ENCODE measurements at regions not wholly inside any gene's neighbourhood (a gene's known extent, or its start where the extent isn't known, plus 50 kb on each side); places are given as distances from the start of the nearest gene placed in this dataset.

DNA sequence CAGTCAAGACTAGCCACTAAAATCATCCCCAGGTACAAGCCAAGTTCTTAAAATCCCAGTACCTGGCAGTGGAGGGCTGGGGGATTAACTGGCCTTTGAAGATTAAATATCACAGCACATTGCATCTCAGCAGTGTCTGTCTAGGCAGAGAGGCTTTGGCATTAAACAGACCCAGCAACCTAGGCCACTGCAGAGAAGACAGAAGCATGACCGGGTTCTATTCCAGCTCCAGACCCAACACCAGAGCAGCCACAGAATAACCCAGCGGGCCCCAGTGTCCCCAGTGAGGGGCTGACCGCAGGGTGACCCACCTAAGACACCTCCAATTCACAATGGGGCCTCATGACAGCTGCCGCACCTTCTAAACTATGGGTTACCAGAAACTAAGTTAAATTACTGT is 88.2 kb downstream of the SHANK2 start:
- Histone ChIP-seq H3K27ac (ENCODE audit: low read depth) (no peak overlapping the region), H3K27me3 (ENCODE audit: insufficient read depth) (no peaks in the 10 kb centered on the region), H3K4me3 (no peak overlapping the region), H3K4me2 (no peak overlapping the region), H2AFZ (no peak overlapping the region), H3K9me2 (ENCODE audit: insufficient read depth) (no peaks in the 10 kb centered on the region), H4K20me1 (replicated peaks; ENCODE audit: insufficient read depth) (no peaks in the 10 kb centered on the region; the same call in 1 of the 2 replicates), H3K79me2 (replicated peaks; ENCODE audit: insufficient read depth) (peaks cover 43% of the 10 kb centered on the region), H3K4me1 (ENCODE audit: insufficient read depth) (no peaks in the 10 kb centered on the region; the same call in 1 of the 2 replicates), H3F3A (replicated peaks; ENCODE audit: low read depth) (no peaks in the 10 kb centered on the region), H3K36me3 (ENCODE audit: insufficient read depth) (no peaks in the 10 kb centered on the region)
- Mint-ChIP-seq H3K27me3 (ENCODE audit: insufficient read depth, low read depth, poor library complexity) (peaks cover 9% of the 10 kb centered on the region), H3K36me3 (ENCODE audit: low read depth) (peaks cover 43% of the 10 kb centered on the region), H3K4me1 (peaks cover 11% of the 10 kb centered on the region), H3K4me3 (no peak overlapping the region), H3K9me3 (peaks cover 8% of the 10 kb centered on the region; the same call in 2 of the 3 replicates), H3K27ac (no peak overlapping the region)
- DNase-seq (ENCODE audit: low spot score) (no peak), ATAC-seq (no peak)
- TF ChIP-seq POLR2AphosphoS5 (IDR thresholded peaks at IDR 0.05; ENCODE audit: low read depth), result no peak
- TF ChIP-seq CREB1 (CRISPR knock-in tag; IDR thresholded peaks at IDR 0.05; ENCODE audit: low read depth), result no peak
- TF ChIP-seq, protein P1, sequence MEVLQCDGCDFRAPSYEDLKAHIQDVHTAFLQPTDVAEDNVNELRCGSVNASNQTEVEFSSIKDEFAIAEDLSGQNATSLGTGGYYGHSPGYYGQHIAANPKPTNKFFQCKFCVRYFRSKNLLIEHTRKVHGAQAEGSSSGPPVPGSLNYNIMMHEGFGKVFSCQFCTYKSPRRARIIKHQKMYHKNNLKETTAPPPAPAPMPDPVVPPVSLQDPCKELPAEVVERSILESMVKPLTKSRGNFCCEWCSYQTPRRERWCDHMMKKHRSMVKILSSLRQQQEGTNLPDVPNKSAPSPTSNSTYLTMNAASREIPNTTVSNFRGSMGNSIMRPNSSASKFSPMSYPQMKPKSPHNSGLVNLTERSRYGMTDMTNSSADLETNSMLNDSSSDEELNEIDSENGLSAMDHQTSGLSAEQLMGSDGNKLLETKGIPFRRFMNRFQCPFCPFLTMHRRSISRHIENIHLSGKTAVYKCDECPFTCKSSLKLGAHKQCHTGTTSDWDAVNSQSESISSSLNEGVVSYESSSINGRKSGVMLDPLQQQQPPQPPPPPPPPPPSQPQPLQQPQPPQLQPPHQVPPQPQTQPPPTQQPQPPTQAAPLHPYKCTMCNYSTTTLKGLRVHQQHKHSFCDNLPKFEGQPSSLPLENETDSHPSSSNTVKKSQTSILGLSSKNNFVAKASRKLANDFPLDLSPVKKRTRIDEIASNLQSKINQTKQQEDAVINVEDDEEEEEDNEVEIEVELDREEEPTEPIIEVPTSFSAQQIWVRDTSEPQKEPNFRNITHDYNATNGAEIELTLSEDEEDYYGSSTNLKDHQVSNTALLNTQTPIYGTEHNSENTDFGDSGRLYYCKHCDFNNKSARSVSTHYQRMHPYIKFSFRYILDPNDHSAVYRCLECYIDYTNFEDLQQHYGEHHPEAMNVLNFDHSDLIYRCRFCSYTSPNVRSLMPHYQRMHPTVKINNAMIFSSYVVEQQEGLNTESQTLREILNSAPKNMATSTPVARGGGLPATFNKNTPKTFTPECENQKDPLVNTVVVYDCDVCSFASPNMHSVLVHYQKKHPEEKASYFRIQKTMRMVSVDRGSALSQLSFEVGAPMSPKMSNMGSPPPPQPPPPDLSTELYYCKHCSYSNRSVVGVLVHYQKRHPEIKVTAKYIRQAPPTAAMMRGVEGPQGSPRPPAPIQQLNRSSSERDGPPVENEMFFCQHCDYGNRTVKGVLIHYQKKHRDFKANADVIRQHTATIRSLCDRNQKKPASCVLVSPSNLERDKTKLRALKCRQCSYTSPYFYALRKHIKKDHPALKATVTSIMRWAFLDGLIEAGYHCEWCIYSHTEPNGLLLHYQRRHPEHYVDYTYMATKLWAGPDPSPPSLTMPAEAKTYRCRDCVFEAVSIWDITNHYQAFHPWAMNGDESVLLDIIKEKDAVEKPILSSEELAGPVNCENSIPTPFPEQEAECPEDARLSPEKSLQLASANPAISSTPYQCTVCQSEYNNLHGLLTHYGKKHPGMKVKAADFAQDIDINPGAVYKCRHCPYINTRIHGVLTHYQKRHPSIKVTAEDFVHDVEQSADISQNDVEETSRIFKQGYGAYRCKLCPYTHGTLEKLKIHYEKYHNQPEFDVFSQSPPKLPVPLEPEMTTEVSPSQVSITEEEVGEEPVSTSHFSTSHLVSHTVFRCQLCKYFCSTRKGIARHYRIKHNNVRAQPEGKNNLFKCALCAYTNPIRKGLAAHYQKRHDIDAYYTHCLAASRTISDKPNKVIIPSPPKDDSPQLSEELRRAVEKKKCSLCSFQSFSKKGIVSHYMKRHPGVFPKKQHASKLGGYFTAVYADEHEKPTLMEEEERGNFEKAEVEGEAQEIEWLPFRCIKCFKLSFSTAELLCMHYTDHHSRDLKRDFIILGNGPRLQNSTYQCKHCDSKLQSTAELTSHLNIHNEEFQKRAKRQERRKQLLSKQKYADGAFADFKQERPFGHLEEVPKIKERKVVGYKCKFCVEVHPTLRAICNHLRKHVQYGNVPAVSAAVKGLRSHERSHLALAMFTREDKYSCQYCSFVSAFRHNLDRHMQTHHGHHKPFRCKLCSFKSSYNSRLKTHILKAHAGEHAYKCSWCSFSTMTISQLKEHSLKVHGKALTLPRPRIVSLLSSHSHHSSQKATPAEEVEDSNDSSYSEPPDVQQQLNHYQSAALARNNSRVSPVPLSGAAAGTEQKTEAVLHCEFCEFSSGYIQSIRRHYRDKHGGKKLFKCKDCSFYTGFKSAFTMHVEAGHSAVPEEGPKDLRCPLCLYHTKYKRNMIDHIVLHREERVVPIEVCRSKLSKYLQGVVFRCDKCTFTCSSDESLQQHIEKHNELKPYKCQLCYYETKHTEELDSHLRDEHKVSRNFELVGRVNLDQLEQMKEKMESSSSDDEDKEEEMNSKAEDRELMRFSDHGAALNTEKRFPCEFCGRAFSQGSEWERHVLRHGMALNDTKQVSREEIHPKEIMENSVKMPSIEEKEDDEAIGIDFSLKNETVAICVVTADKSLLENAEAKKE (CRISPR knock-in tag; IDR thresholded peaks at IDR 0.05), result no peak
- no peak for TF ChIP-seq CTCF (conservative IDR thresholded peaks at IDR 0.05; ENCODE audit: low read depth in 2 of 2)
- TF ChIP-seq, protein P2, sequence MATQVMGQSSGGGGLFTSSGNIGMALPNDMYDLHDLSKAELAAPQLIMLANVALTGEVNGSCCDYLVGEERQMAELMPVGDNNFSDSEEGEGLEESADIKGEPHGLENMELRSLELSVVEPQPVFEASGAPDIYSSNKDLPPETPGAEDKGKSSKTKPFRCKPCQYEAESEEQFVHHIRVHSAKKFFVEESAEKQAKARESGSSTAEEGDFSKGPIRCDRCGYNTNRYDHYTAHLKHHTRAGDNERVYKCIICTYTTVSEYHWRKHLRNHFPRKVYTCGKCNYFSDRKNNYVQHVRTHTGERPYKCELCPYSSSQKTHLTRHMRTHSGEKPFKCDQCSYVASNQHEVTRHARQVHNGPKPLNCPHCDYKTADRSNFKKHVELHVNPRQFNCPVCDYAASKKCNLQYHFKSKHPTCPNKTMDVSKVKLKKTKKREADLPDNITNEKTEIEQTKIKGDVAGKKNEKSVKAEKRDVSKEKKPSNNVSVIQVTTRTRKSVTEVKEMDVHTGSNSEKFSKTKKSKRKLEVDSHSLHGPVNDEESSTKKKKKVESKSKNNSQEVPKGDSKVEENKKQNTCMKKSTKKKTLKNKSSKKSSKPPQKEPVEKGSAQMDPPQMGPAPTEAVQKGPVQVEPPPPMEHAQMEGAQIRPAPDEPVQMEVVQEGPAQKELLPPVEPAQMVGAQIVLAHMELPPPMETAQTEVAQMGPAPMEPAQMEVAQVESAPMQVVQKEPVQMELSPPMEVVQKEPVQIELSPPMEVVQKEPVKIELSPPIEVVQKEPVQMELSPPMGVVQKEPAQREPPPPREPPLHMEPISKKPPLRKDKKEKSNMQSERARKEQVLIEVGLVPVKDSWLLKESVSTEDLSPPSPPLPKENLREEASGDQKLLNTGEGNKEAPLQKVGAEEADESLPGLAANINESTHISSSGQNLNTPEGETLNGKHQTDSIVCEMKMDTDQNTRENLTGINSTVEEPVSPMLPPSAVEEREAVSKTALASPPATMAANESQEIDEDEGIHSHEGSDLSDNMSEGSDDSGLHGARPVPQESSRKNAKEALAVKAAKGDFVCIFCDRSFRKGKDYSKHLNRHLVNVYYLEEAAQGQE (IDR thresholded peaks at IDR 0.05; ENCODE audit: unreplicated experiment), result no peak
- TF ChIP-seq NANOG (IDR thresholded peaks at IDR 0.05; ENCODE audit: borderline replicate concordance), result no peak
- TF ChIP-seq ETS1 (IDR thresholded peaks at IDR 0.05), result no peak
- no peak for TF ChIP-seq ZNF331 (CRISPR knock-in tag; IDR thresholded peaks at IDR 0.05; ENCODE audit: low read depth)
- no peak for TF ChIP-seq EZH2phosphoT487 (IDR thresholded peaks at IDR 0.05; ENCODE audit: unreplicated experiment)
- TF ChIP-seq JUNB (IDR thresholded peaks at IDR 0.05; ENCODE audit: unreplicated experiment), result no peak
- no peak for TF ChIP-seq STAT1 (IDR thresholded peaks at IDR 0.05; ENCODE audit: unreplicated experiment)
- TF ChIP-seq ZNF114 (CRISPR knock-in tag; IDR thresholded peaks at IDR 0.05), result no peak
- no peak for TF ChIP-seq EZH2 (IDR thresholded peaks at IDR 0.05; ENCODE audit: low read depth, unreplicated experiment)
